Cardiac muscle cell (in vitro differentiated cells and primary cell): ENCODE measurements at regions not wholly inside any gene's neighbourhood (a gene's known extent, or its start where the extent isn't known, plus 50 kb on each side); places are given as distances from the start of the nearest gene placed in this dataset.

Source experiments
- DNase-seq, 2 donors: peaks; one replicate each; pipeline versions ENCODE4 v3.0.0 to v3.0.0-alpha.2; 2010 to 2017; ENCODE audit warnings: low read depth in 1 of 2, low spot score in 1 of 2
- H3K27ac ChIP-seq: fragments of 200-600 bp; sonication (generic); 2 replicates; pipeline ENCODE4 v1.5.1; 2016
- H3K27me3 ChIP-seq: fragments of 200-600 bp; sonication (generic); 2 replicates; pipeline ENCODE4 v1.6.0; 2016; ENCODE audit warnings: control low read depth
- H3K36me3 ChIP-seq: fragments of 200-600 bp; sonication (generic); 2 replicates; pipeline ENCODE4 v1.5.1; 2016; ENCODE audit warnings: control low read depth
- H3K4me1 ChIP-seq: fragments of 200-600 bp; sonication (generic); 2 replicates; pipeline ENCODE4 v1.8.1; 2017; ENCODE audit warnings: low read depth, mild to moderate bottlenecking, mixed run types
- H3K4me3 ChIP-seq: fragments of 200-600 bp; sonication (generic); 2 replicates; pipeline ENCODE4 v1.5.1; 2016; ENCODE audit warnings: mild to moderate bottlenecking
- H3K9me3 ChIP-seq: fragments of 200-600 bp; sonication (generic); 2 replicates; pipeline ENCODE4 v1.5.1; 2017; ENCODE audit warnings: low read depth, mild to moderate bottlenecking, control low read depth
- TF ChIP-seq, protein P1 (sequence below): IDR thresholded peaks from 2 replicates; pipeline ENCODE4 v1.5.1; 2012; ENCODE audit warnings: low read depth, mild to moderate bottlenecking, low read length

GRCh38 chr1:177547200-177547599 is 376.4 kb downstream of the BRINP2 start:
- H3K36me3 ChIP-seq = no peaks in the 10 kb centered on the region
- DNase-seq = no peak
- no peaks in the 10 kb centered on the region for H3K9me3 ChIP-seq
- H3K4me3 ChIP-seq = no peak overlapping the region
- peaks cover 3% of the 10 kb centered on the region for H3K27me3 ChIP-seq
- H3K27ac ChIP-seq = no peak overlapping the region
- TF ChIP-seq, protein P1, sequence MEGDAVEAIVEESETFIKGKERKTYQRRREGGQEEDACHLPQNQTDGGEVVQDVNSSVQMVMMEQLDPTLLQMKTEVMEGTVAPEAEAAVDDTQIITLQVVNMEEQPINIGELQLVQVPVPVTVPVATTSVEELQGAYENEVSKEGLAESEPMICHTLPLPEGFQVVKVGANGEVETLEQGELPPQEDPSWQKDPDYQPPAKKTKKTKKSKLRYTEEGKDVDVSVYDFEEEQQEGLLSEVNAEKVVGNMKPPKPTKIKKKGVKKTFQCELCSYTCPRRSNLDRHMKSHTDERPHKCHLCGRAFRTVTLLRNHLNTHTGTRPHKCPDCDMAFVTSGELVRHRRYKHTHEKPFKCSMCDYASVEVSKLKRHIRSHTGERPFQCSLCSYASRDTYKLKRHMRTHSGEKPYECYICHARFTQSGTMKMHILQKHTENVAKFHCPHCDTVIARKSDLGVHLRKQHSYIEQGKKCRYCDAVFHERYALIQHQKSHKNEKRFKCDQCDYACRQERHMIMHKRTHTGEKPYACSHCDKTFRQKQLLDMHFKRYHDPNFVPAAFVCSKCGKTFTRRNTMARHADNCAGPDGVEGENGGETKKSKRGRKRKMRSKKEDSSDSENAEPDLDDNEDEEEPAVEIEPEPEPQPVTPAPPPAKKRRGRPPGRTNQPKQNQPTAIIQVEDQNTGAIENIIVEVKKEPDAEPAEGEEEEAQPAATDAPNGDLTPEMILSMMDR = no peak
- no peaks in the 10 kb centered on the region for H3K4me1 ChIP-seq

- Histone ChIP-seq H3K4me1 (no peaks in the 10 kb centered on the region), H3K4me3 (no peak overlapping the region), H3K27me3 (peaks cover 3% of the 10 kb centered on the region), H3K27ac (no peak overlapping the region), H3K9me3 (no peaks in the 10 kb centered on the region), H3K36me3 (no peaks in the 10 kb centered on the region)
- peak in 1 of 2 donors; percentile 68 for DNase-seq
- TF ChIP-seq, protein P1 = no peak
These were observed 375.6 kb downstream of the BRINP2 start for GRCh38 chr1:177546346-177546745.

GRCh38 chr1:177526201-177526600 is 355.4 kb downstream of the BRINP2 start:
- TF ChIP-seq, protein P1 = no peak

DNA sequence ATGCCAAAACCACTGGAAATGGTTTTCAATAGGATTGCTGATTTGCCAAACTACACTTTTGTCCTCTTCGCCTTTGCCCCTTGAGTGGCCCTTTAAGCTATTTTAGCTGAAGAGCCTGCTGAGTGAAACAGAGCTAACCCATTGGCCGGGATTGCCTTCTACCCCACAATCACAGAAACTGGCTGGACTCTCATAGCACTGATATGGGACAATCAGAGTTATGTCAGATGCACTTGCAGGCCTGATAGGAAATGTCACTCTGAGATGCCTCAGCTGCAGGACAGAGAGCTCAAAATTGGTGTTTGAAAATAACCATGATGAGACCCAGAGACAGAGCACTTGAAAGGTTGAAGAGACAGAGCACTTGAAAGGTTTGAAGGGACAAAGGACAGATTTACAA is 354.4 kb downstream of the BRINP2 start:
- H3K4me1 ChIP-seq = peaks cover 13% of the 10 kb centered on the region
- DNase-seq = peak in 1 of 2 donors; percentile 91
- no peak overlapping the region for H3K4me3 ChIP-seq
- H3K36me3 ChIP-seq = no peaks in the 10 kb centered on the region
- peaks cover 60% of the 10 kb centered on the region for H3K27me3 ChIP-seq
- H3K9me3 ChIP-seq = no peaks in the 10 kb centered on the region
- no peak overlapping the region for H3K27ac ChIP-seq
- TF ChIP-seq, protein P1 = no peak

More at GRCh38 chr1:177526201-177526600, 355.4 kb downstream of the BRINP2 start:
- H3K4me1 ChIP-seq = peaks cover 13% of the 10 kb centered on the region
- H3K36me3 ChIP-seq = no peaks in the 10 kb centered on the region
- H3K27me3 ChIP-seq = peaks cover 49% of the 10 kb centered on the region
- no peaks in the 10 kb centered on the region for H3K9me3 ChIP-seq
- H3K4me3 ChIP-seq = no peak overlapping the region
- DNase-seq = no peak
- no peak overlapping the region for H3K27ac ChIP-seq

- TF ChIP-seq, protein P1 = no peak
These were observed 346.8 kb downstream of the BRINP2 start for GRCh38 chr1:177517546-177517945.

GRCh38 chr1:177514207-177514606 is 343.4 kb downstream of the BRINP2 start:
- H3K27me3 ChIP-seq = peaks cover 77% of the 10 kb centered on the region
- H3K4me1 ChIP-seq = no peaks in the 10 kb centered on the region
- H3K4me3 ChIP-seq = no peak overlapping the region
- H3K9me3 ChIP-seq = no peaks in the 10 kb centered on the region
- TF ChIP-seq, protein P1 = no peak
- H3K27ac ChIP-seq = no peak overlapping the region
- no peak for DNase-seq
- no peaks in the 10 kb centered on the region for H3K36me3 ChIP-seq

More at GRCh38 chr1:177517546-177517945, 346.8 kb downstream of the BRINP2 start:
- Histone ChIP-seq H3K4me3 (no peak overlapping the region), H3K27ac (no peak overlapping the region), H3K9me3 (no peaks in the 10 kb centered on the region), H3K36me3 (no peaks in the 10 kb centered on the region), H3K4me1 (no peaks in the 10 kb centered on the region), H3K27me3 (peaks cover 96% of the 10 kb centered on the region)
- DNase-seq = peak in 1 of 2 donors; percentile 29
